H1 (cell line): ENCODE measurements at regions not wholly inside any gene's neighbourhood (a gene's known extent, or its start where the extent isn't known, plus 50 kb on each side); places are given as distances from the start of the nearest gene placed in this dataset.

Experiments
- CTCF ChIA-PET: fragments of 300-600 bp; sonication (Branson Sonifier 250); formaldehyde crosslinking; loops from one replicate; lab custom pipeline; 2021; ENCODE audit not compliant: partially characterized antibody; lab: Charles Lee
- POLR2A ChIA-PET: fragments of 300-600 bp; sonication (Branson Sonifier 250); formaldehyde crosslinking; loops from one replicate; lab custom pipeline; 2021; ENCODE audit warnings: inconsistent platforms; ENCODE audit not compliant: partially characterized antibody; lab: Charles Lee
- DNase-seq, 2 experiments: peaks; one replicate each; pipeline versions ENCODE4 v3.0.0 to v3.0.0-alpha.2; 2010 to 2022; ENCODE audit warnings: low spot score in 2 of 2, low read depth in 1 of 2, mixed read lengths in 1 of 2
- FAIRE-seq: peaks from 2 replicates; lab custom pipeline; 2011; peaks lifted over from hg19 to GRCh38; lab: Jason Lieb, UNC
- H2AFZ ChIP-seq: 2 replicates; pipeline ENCODE4 v1.8.1; 2012; ENCODE audit warnings: low read length, inconsistent platforms
- H2AK5ac ChIP-seq: 2 replicates; pipeline ENCODE4 v1.6.1; 2013; ENCODE audit warnings: low read depth, low read length
- H2BK120ac ChIP-seq: replicated peaks from 2 replicates; pipeline ENCODE3; 2013; ENCODE audit warnings: low read depth, low read length, inconsistent platforms
- H2BK12ac ChIP-seq: 2 replicates; pipeline ENCODE4 v1.6.1; 2013; ENCODE audit warnings: low read depth, low read length
- H2BK15ac ChIP-seq: 2 replicates; pipeline ENCODE4 v1.6.1; 2013; ENCODE audit warnings: low read length
- H2BK20ac ChIP-seq: 2 replicates; pipeline ENCODE4 v1.6.1; 2013; ENCODE audit warnings: low read length
- H2BK5ac ChIP-seq: 2 replicates; pipeline ENCODE4 v1.6.1; 2013; ENCODE audit warnings: low read depth, low read length
- H3K14ac ChIP-seq: 2 replicates; pipeline ENCODE4 v1.6.1; 2013; ENCODE audit warnings: inconsistent platforms; ENCODE audit not compliant: insufficient read length
- H3K18ac ChIP-seq: 2 replicates; pipeline ENCODE4 v1.6.1; 2013; ENCODE audit warnings: low read length; ENCODE audit errors: extremely low read depth
- H3K23ac ChIP-seq: 2 replicates; pipeline ENCODE4 v1.6.1; 2013; ENCODE audit warnings: inconsistent platforms; ENCODE audit not compliant: insufficient read length
- H3K23me2 ChIP-seq: 2 replicates; pipeline ENCODE4 v1.6.1; 2013; ENCODE audit warnings: low read depth, low read length
- H3K27ac ChIP-seq: 2 replicates; pipeline ENCODE4 v1.6.1; 2011; ENCODE audit warnings: low read depth, low read length, inconsistent platforms
- H3K27me3 ChIP-seq, 4 experiments: replicated peaks in 1 of 4; 1 replicate in 1 of 4; 2 replicates in 3 of 4; pipeline versions ENCODE4 v1.6.1 to v1.8.1; 2011 to 2013; ENCODE audit warnings: low read length in 3 of 4, mild to moderate bottlenecking in 3 of 4, inconsistent platforms in 2 of 4, mixed read lengths in 2 of 4, moderate library complexity in 1 of 4; ENCODE audit not compliant: control insufficient read depth in 3 of 4, insufficient read depth in 3 of 4; ENCODE audit errors: extremely low read depth in 1 of 4
- H3K36me3 ChIP-seq, 4 experiments: 2 replicates each; pipeline versions ENCODE4 v1.6.1 to v1.8.1; 2011 to 2013; ENCODE audit warnings: mild to moderate bottlenecking in 4 of 4, low read length in 3 of 4, moderate library complexity in 2 of 4, control low read depth in 1 of 4, inconsistent platforms in 1 of 4; ENCODE audit not compliant: insufficient read depth in 4 of 4, control insufficient read depth in 2 of 4
- H3K4ac ChIP-seq: replicated peaks from 2 replicates; pipeline ENCODE3; 2013; ENCODE audit warnings: low read length, low read depth, mixed read lengths, inconsistent platforms; ENCODE audit not compliant: insufficient read length
- H3K4me1 ChIP-seq, 4 experiments: replicated peaks in 1 of 4; 1 replicate in 1 of 4; 2 replicates in 3 of 4; pipeline versions ENCODE4 v1.6.1 to v1.8.1; 2011 to 2013; ENCODE audit warnings: low read length in 3 of 4, inconsistent platforms in 2 of 4, mixed read lengths in 1 of 4; ENCODE audit not compliant: insufficient read depth in 4 of 4, control insufficient read depth in 3 of 4
- H3K4me2 ChIP-seq, 2 experiments: 2 replicates each; pipeline versions ENCODE4 v1.6.1 to v1.8.1; 2011 to 2013; ENCODE audit warnings: low read depth in 2 of 2, low read length in 2 of 2, control low read depth in 1 of 2, inconsistent platforms in 1 of 2, mild to moderate bottlenecking in 1 of 2; ENCODE audit not compliant: insufficient read depth in 1 of 2
- H3K4me3 ChIP-seq, 4 experiments: fragments of 200-600, 300-600 bp in 1 of 4; sonication (generic), shearing (Covaris generic), sonication (Bioruptor Twin) in 1 of 4; 2 replicates each; pipeline versions ENCODE4 v1.5.1 to v1.8.1; 2011 to 2016; ENCODE audit warnings: low read length in 4 of 4, low read depth in 3 of 4, control low read depth in 2 of 4, inconsistent platforms in 2 of 4, mild to moderate bottlenecking in 2 of 4, mixed read lengths in 1 of 4, moderate library complexity in 1 of 4; ENCODE audit not compliant: insufficient read depth in 2 of 4; ENCODE audit errors: extremely low read depth in 1 of 4
- H3K56ac ChIP-seq: replicated peaks from 2 replicates; pipeline ENCODE3; 2013; ENCODE audit warnings: low read depth, mild to moderate bottlenecking, mixed read lengths, low read length, inconsistent platforms; ENCODE audit not compliant: insufficient read length
- H3K79me1 ChIP-seq: 2 replicates; pipeline ENCODE4 v1.6.1; 2013; ENCODE audit warnings: low read depth, low read length, control low read depth
- H3K79me2 ChIP-seq, 2 experiments: 2 replicates each; pipeline versions ENCODE4 v1.6.1 to v1.8.1; 2012 to 2013; ENCODE audit warnings: low read length in 2 of 2, mild to moderate bottlenecking in 2 of 2, inconsistent platforms in 1 of 2; ENCODE audit not compliant: insufficient read depth in 2 of 2, control insufficient read depth in 1 of 2
- H3K9ac ChIP-seq, 4 experiments: replicated peaks in 1 of 4; 1 replicate in 1 of 4; 2 replicates in 3 of 4; pipeline versions ENCODE4 v1.6.1 to v1.8.1; 2011 to 2013; ENCODE audit warnings: low read depth in 3 of 4, low read length in 3 of 4, control low read depth in 2 of 4, mild to moderate bottlenecking in 2 of 4, moderate library complexity in 2 of 4, inconsistent platforms in 1 of 4; ENCODE audit errors: extremely low read depth in 1 of 4
- H3K9me3 ChIP-seq, 2 experiments: 2 replicates each; pipeline versions ENCODE4 v1.6.1 to v1.8.1; 2012 to 2013; ENCODE audit warnings: mild to moderate bottlenecking in 2 of 2, moderate library complexity in 2 of 2, control low read depth in 1 of 2, inconsistent platforms in 1 of 2, low read depth in 1 of 2, low read length in 1 of 2, mixed read lengths in 1 of 2; ENCODE audit not compliant: insufficient read depth in 2 of 2
- H4K20me1 ChIP-seq, 2 experiments: replicated peaks in 1 of 2; 2 replicates each; pipeline versions ENCODE3 to v1.8.1; 2011 to 2013; ENCODE audit warnings: inconsistent platforms in 2 of 2, low read length in 2 of 2, mild to moderate bottlenecking in 1 of 2; ENCODE audit not compliant: insufficient read depth in 2 of 2, control insufficient read depth in 1 of 2
- H4K5ac ChIP-seq: 2 replicates; pipeline ENCODE4 v1.6.1; 2013; ENCODE audit warnings: low read length, low read depth, mixed read lengths, inconsistent platforms; ENCODE audit not compliant: insufficient read length
- H4K8ac ChIP-seq: 2 replicates; pipeline ENCODE4 v1.8.0; 2013; ENCODE audit warnings: mild to moderate bottlenecking, moderate library complexity, low read length, inconsistent platforms; ENCODE audit not compliant: insufficient read depth; ENCODE audit errors: extremely low read depth
- H4K91ac ChIP-seq: replicated peaks from 2 replicates; pipeline ENCODE3; 2013; ENCODE audit warnings: low read length, mixed read lengths, inconsistent platforms; ENCODE audit not compliant: insufficient read length
- ASH2L ChIP-seq: fragments of 200-600, 300-600 bp; sonication (generic); IDR thresholded peaks from one replicate; pipeline ENCODE4 v1.7.1; 2017; ENCODE audit warnings: low read length
- CBX8 ChIP-seq: fragments of 300-800, 300-1000 bp; sonication (generic); IDR thresholded peaks from 2 replicates; pipeline ENCODE4 v1.7.1; 2016; ENCODE audit warnings: low read depth, low read length, borderline replicate concordance
- CREB1 ChIP-seq: IDR thresholded peaks from 2 replicates; pipeline ENCODE4 v1.6.1; 2012; ENCODE audit warnings: inconsistent platforms
- EP300 ChIP-seq, 2 experiments: IDR thresholded peaks; 1 replicate in 1 of 2; 2 replicates in 1 of 2; pipeline ENCODE4 v1.6.1; 2011 to 2012; ENCODE audit warnings: low read depth in 2 of 2, low read length in 2 of 2, mild to moderate bottlenecking in 2 of 2, borderline replicate concordance in 1 of 2, inconsistent platforms in 1 of 2, moderate library complexity in 1 of 2
- FOSL1 ChIP-seq: IDR thresholded peaks from 2 replicates; pipeline ENCODE4 v1.6.1; 2011; ENCODE audit warnings: mild to moderate bottlenecking, low read depth, low read length, moderate library complexity; ENCODE audit not compliant: insufficient read depth
- HDAC2 ChIP-seq, 2 experiments: fragments of 300-600 bp in 1 of 2; sonication (generic) in 1 of 2; IDR thresholded peaks; 2 replicates each; pipeline ENCODE4 v1.6.1; 2011 to 2012; ENCODE audit warnings: low read depth in 2 of 2, low read length in 2 of 2, mild to moderate bottlenecking in 2 of 2, moderate library complexity in 2 of 2, borderline replicate concordance in 1 of 2, inconsistent platforms in 1 of 2
- SIN3A ChIP-seq, 2 experiments: IDR thresholded peaks in 1 of 2; conservative IDR thresholded peaks in 1 of 2; 2 replicates each; pipeline ENCODE4 v1.6.1; 2011 to 2012; ENCODE audit warnings: low read length in 2 of 2, improper control_type of control experiment in 1 of 2, low read depth in 1 of 2, mild to moderate bottlenecking in 1 of 2
- SIRT6 ChIP-seq: IDR thresholded peaks from one replicate; pipeline ENCODE4 v1.7.1; 2012; ENCODE audit warnings: low read length, inconsistent platforms
- TEAD4 ChIP-seq: IDR thresholded peaks from 2 replicates; pipeline ENCODE4 v1.6.1; 2012; ENCODE audit warnings: low read depth, low read length, inconsistent platforms, mixed read lengths
- ZNF274 ChIP-seq: IDR thresholded peaks from 2 replicates; pipeline ENCODE4 v1.7.0; 2012; ENCODE audit warnings: low read length, borderline replicate concordance; ENCODE audit errors: extremely low read depth
- WGBS, 2 experiments: shearing (Covaris generic) in 1 of 2; methylation state at CpG; one replicate each; pipeline versions ENCODE4 v1.1.6 to v1.1.7; 2013 to 2015; ENCODE audit warnings: low lambda C conversion rate in 2 of 2, mixed read lengths in 2 of 2, inconsistent platforms in 1 of 2, low coverage in 1 of 2, missing lambda C conversion rate in 1 of 2; ENCODE audit not compliant: insufficient replicate concordance in 2 of 2, insufficient coverage in 1 of 2, insufficient read length in 1 of 2; ENCODE audit errors: extremely low coverage in 1 of 2, missing lambda C conversion rate in 1 of 2; 5-methylcytosine and 5-hydroxymethylcytosine counted together

GRCh38 chr12:90099288-90099687, 390.6 kb upstream of the ATP2B1 start:
- TF ChIP-seq TEAD4 (no peak), FOSL1 (no peak), HDAC2 (IDR thresholded peaks at IDR 0.05; ENCODE audit: borderline replicate concordance in 1 of 2, low read depth in 2 of 2, low read length in 2 of 2) (no peak), EP300 (IDR thresholded peaks at IDR 0.05; ENCODE audit: borderline replicate concordance in 1 of 2, low read depth in 2 of 2, low read length in 2 of 2) (no peak), SIN3A (conservative IDR thresholded peaks at IDR 0.05 in 1 of 2, IDR thresholded peaks at IDR 0.05 in 1 of 2; ENCODE audit: low read depth in 1 of 2, low read length in 2 of 2) (no peak), CBX8 (no peak), CREB1 (no peak), SIRT6 (no peak), ZNF274 (no peak), ASH2L (no peak)
- no peak overlapping the region for H3K4me3 ChIP-seq
- H3K36me3 ChIP-seq, result no peaks in the 10 kb centered on the region
- H3K23ac ChIP-seq, result no peak overlapping the region
- H4K5ac ChIP-seq, result no peak overlapping the region
- no peaks in the 10 kb centered on the region for H3K27me3 ChIP-seq
- H3K79me1 ChIP-seq, result no peaks in the 10 kb centered on the region
- no peak overlapping the region for H3K27ac ChIP-seq
- no peak overlapping the region for H3K4ac ChIP-seq
- no peak overlapping the region for H2AK5ac ChIP-seq
- no peaks in the 10 kb centered on the region for H3K4me1 ChIP-seq
- H3K14ac ChIP-seq, result no peak overlapping the region
- H2BK5ac ChIP-seq, result no peak overlapping the region
- no peaks in the 10 kb centered on the region for H4K20me1 ChIP-seq
- no peak overlapping the region for H3K18ac ChIP-seq
- ChIA-PET POLR2A (no interaction called here), CTCF (no interaction called here)
- no peak overlapping the region for H4K91ac ChIP-seq
- no peaks in the 10 kb centered on the region for H3K9me3 ChIP-seq
- no peaks in the 10 kb centered on the region for H3K79me2 ChIP-seq
- H3K9ac ChIP-seq, result no peak overlapping the region
- H2BK120ac ChIP-seq, result no peak overlapping the region
- H2BK15ac ChIP-seq, result no peak overlapping the region
- no peak for FAIRE-seq
- 80% methylated on average over 1 of the region's 1 CpG; no CpG with 5 or more reads in 1 of the 2 experiments for WGBS, 2 experiments
- no peak overlapping the region for H2BK20ac ChIP-seq
- no peak for DNase-seq
- H4K8ac ChIP-seq, result no peak overlapping the region
- no peak overlapping the region for H2AFZ ChIP-seq
- H3K56ac ChIP-seq, result no peak overlapping the region
- no peaks in the 10 kb centered on the region; the same call in 1 of the 2 replicates for H3K23me2 ChIP-seq
- H2BK12ac ChIP-seq, result no peak overlapping the region
- H3K4me2 ChIP-seq, result no peak overlapping the region
